ENCODE measurements at regions not wholly inside any gene's neighbourhood (a gene's known extent, or its start where the extent isn't known, plus 50 kb on each side); places are given as distances from the start of the nearest gene placed in this dataset.
"Not testable (repeated sequence)": the region's sequence is repeated elsewhere in the genome, so short reads cannot be mapped to it uniquely, and the experiment has no call there.

DNA sequence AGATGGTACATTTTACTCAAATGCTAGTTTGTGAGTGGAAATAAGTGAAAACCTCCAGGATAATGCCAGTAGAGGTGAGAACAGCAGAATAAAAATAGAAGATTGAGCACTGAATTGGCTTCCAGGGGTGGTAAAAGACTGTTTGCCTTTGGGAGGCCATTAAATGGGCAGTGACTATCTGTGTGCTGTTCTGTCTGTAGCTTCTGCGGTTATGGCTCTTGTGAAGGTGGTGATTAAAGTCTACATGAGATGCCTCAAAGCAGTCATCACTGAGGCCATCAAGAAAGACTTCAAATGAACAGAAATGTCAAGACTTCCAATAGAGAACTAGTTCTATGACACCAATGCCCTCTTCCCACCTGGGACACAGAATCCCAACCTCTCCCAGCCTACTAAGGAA is 108.8 kb downstream of the EFHB start:
- intact Hi-C loops (cut with DNase I): no loop called here
- TF ChIP-seq, protein P1, sequence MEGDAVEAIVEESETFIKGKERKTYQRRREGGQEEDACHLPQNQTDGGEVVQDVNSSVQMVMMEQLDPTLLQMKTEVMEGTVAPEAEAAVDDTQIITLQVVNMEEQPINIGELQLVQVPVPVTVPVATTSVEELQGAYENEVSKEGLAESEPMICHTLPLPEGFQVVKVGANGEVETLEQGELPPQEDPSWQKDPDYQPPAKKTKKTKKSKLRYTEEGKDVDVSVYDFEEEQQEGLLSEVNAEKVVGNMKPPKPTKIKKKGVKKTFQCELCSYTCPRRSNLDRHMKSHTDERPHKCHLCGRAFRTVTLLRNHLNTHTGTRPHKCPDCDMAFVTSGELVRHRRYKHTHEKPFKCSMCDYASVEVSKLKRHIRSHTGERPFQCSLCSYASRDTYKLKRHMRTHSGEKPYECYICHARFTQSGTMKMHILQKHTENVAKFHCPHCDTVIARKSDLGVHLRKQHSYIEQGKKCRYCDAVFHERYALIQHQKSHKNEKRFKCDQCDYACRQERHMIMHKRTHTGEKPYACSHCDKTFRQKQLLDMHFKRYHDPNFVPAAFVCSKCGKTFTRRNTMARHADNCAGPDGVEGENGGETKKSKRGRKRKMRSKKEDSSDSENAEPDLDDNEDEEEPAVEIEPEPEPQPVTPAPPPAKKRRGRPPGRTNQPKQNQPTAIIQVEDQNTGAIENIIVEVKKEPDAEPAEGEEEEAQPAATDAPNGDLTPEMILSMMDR (IDR thresholded peaks at IDR 0.05): no peak
- H3K36me3 ChIP-seq (ENCODE audit: insufficient read depth in 1 of 2, low read depth in 1 of 2): no peaks in the 10 kb centered on the region
- no peaks in the 10 kb centered on the region for H3K27me3 ChIP-seq (ENCODE audit: insufficient read depth in 3 of 3, low read length in 2 of 3)
- no peaks in the 10 kb centered on the region for H3K9me3 ChIP-seq
- H3K4me1 ChIP-seq: no peaks in the 10 kb centered on the region
- H3K4me3 ChIP-seq: no peak overlapping the region
- no peak for ATAC-seq
- DNase-seq: no peak
- H3K27ac ChIP-seq: no peak overlapping the region
- 0 to 82% (median 79%) methylated on average over 1 of the region's 1 CpG for WGBS, 3 donors

GRCh38 chr3:19822805-19823204 is 111.2 kb downstream of the EFHB start:
- no peak overlapping the region for H3K4me3 ChIP-seq
- 84 to 92% (median 89%) methylated on average over 4 of the region's 4 CpGs for WGBS, 3 donors
- H3K27me3 ChIP-seq (ENCODE audit: insufficient read depth in 3 of 3, low read length in 2 of 3): no peaks in the 10 kb centered on the region
- DNase-seq: no peak
- H3K36me3 ChIP-seq (ENCODE audit: insufficient read depth in 1 of 2, low read depth in 1 of 2): no peaks in the 10 kb centered on the region
- intact Hi-C loops (cut with DNase I): no loop called here
- no peaks in the 10 kb centered on the region for H3K9me3 ChIP-seq
- ATAC-seq: no peak
- H3K4me1 ChIP-seq: no peaks in the 10 kb centered on the region
- TF ChIP-seq, protein P1 (IDR thresholded peaks at IDR 0.05): no peak
- no peak overlapping the region for H3K27ac ChIP-seq

DNA sequence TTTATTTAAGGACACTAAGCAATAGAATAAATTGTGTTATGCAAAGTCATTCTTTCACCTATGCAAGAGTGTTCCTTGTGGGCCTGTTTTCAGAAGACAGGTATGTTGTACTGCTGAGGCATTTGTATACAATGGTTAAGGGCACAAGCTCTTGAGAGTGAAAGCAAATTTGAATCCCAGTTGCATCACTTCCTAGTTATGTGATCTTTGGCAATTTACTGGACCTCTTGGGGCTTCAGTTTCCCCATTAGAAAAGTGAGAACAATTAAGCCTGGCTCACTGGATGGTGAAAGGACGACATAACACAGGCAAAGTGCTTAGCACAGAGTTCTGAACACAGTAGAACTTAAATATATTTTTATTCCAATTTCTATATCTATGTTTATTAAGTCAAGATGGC is 117.4 kb downstream of the EFHB start:
- 40 to 47% (median 40%) methylated on average over 1 of the region's 1 CpG for WGBS, 3 donors
- Histone ChIP-seq H3K9me3 (no peaks in the 10 kb centered on the region), H3K27me3 (ENCODE audit: insufficient read depth in 3 of 3, low read length in 2 of 3) (no peaks in the 10 kb centered on the region), H3K36me3 (ENCODE audit: insufficient read depth in 1 of 2, low read depth in 1 of 2) (no peaks in the 10 kb centered on the region), H3K27ac (no peak overlapping the region), H3K4me1 (no peaks in the 10 kb centered on the region), H3K4me3 (no peak overlapping the region)
- TF ChIP-seq, protein P1 (IDR thresholded peaks at IDR 0.05): no peak
- DNase-seq (no peak), ATAC-seq (no peak)
- intact Hi-C loops (cut with DNase I): no loop called here

- Histone ChIP-seq H3K4me1 (no peaks in the 10 kb centered on the region), H3K27me3 (ENCODE audit: insufficient read depth in 3 of 3, low read length in 2 of 3) (no peaks in the 10 kb centered on the region), H3K9me3 (no peaks in the 10 kb centered on the region), H3K36me3 (ENCODE audit: insufficient read depth in 1 of 2, low read depth in 1 of 2) (no peaks in the 10 kb centered on the region), H3K27ac (no peak overlapping the region), H3K4me3 (no peak overlapping the region)
- TF ChIP-seq, protein P1 (IDR thresholded peaks at IDR 0.05): no peak
- WGBS, 3 donors: 53 to 72% (median 54%) methylated on average over 1 of the region's 1 CpG
- ATAC-seq (no peak), DNase-seq (no peak)
- intact Hi-C loops (cut with DNase I): no loop called here
These were observed 118.2 kb downstream of the EFHB start for GRCh38 chr3:19815805-19816204.

DNA sequence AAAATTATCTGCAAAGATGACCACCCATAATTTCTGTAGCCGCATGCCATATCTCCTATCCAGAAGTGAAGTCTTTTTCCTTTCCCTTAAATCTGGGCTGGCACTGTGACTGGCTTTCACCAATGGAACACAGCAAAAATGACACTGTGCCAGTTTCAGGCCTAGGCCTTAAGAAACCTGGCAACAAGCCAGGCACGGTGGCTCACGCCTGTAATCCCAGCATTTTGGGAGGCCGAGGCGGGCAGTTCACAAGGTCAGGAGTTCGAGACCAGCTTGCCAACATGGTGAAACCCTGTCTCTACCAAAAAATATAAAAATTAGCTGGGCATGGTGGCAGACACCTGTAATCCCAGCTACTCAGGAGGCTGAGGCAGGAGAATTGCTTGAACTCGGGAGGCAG is 120.3 kb downstream of the EFHB start:
- ATAC-seq; intact Hi-C loops (cut with DNase I): not testable (repeated sequence)

More for the DNA sequence above, 120.3 kb downstream of the EFHB start:
- not testable (repeated sequence) for DNase-seq; H3K27ac ChIP-seq; H3K36me3 ChIP-seq (ENCODE audit: insufficient read depth in 1 of 2, low read depth in 1 of 2); H3K9me3 ChIP-seq; H3K4me3 ChIP-seq; H3K4me1 ChIP-seq; H3K27me3 ChIP-seq (ENCODE audit: insufficient read depth in 3 of 3, low read length in 2 of 3)
- 69 to 79% (median 76%) methylated on average over 7 of the region's 7 CpGs for WGBS, 3 donors
